Midbrain (tissue), 1 donor: ENCODE measurements at regions not wholly inside any gene's neighbourhood (a gene's known extent, or its start where the extent isn't known, plus 50 kb on each side); places are given as distances from the start of the nearest gene placed in this dataset.

Source experiments
- DNase-seq: peaks from one replicate; lab custom pipeline; 2025; lab: John Stamatoyannopoulos, UW

DNA sequence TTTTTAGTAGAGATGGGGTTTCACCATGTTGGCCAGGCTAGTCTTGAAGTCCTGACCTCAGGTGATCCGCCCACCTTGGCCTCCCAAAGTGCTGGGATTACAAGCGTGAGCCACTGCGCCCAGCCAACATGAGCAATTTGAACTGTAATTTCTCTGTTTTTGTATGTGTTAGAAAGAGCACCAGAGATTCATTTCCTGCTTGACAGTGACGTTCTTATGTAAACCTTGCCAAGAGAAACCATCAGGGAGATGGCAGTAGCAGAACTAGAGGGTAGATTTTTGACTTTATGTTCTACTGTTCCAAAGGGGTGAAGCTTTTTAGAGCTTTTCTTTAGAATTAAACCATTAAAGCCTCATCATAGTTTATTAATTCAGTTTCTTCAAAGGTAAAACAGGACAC, 148.1 kb upstream of the UMPS start:
- DNase-seq, result no peak

DNA sequence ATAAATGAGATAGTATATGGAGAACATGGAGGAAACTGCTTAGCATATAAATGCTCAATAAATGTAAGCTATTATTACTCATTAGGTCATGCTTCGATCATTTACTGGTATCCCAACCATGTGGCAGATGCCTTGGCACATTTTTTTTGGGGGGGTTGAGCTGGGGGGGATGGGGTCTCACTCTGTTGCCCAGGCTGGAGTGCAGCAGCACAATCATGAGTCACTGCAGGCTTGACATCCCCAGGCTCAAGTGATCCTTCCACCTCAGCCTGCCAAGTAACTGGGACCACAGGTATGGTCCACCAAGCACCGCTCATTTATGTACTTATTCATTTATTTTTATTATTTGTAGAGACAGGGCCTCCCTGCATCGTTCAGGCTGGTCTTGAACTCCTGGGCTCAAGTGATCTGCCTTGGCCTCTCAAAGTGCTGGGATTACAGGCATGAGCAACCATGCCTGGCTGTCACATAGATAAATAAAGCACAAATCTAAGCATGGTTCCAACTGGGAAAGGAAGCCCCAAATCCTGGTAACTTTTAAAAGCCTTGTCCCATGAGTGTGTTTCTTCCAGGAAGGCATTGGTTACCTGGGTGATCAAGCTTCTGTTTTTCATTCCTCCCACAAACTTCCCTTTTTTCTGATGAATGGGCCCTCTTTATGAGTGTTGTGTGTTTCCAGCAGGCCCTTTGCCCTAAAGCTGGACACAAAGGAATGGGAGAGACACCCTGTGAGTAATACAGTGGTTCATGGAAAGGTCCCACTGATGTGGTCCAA, 147.4 kb upstream of the UMPS start:
- DNase-seq, result peak; percentile 33

DNA sequence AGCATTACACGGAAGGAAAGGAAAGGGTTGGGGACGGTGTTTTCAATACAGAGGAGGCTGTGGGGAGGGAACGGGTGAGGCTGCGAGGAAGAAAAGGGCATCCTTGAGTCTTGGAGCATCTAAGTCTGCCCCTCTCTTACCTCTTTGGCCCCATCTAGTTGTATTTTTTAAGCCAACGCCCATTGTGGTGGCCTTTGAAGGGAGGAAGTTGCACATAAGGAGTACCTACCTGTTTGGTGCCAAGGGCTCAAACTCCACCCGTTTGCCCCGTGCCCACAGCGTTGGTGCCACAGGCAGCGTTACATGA, 146.1 kb upstream of the UMPS start:
- no peak for DNase-seq

DNA sequence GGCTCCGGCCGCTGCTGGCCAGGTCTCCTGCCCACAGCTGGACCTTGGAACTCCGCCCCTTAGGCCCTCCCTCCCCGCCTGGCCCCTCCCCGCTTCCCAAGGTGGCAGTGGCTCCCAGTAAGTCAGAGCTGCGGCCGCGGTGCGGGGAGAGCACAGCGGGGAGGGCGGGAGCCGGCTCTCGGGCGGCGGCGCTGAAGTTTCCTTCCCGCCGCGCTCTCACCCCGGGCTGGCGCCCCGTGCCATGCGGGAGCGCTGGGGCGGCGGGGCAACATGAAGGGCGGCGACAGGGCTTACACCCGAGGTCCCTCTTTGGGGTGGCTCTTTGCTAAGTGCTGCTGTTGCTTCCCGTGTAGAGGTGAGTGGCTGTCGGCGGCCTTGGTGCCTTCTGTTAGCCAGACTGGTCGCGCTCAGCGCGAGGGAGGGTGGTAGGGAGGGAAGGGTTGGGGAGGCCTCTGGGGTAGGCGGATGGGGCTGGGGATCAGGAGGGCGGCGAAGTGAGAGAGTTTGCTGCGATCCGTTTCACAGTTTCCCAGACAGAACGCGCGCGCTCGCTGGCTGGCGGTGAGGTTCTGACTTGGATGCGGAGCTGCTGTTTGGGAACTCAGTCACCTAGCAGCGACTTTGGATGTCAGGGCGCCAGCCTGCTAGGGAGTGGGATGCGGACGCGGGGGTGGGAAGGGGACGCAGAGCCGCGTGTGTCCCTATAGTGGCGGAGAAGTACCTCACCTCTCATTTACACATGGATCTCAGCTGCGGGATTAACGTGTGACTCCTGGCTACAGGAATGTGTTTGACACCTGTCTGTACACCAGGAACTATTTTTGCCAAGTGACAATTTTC, 145.5 kb upstream of the UMPS start:
- peak; percentile 60 for DNase-seq

DNA sequence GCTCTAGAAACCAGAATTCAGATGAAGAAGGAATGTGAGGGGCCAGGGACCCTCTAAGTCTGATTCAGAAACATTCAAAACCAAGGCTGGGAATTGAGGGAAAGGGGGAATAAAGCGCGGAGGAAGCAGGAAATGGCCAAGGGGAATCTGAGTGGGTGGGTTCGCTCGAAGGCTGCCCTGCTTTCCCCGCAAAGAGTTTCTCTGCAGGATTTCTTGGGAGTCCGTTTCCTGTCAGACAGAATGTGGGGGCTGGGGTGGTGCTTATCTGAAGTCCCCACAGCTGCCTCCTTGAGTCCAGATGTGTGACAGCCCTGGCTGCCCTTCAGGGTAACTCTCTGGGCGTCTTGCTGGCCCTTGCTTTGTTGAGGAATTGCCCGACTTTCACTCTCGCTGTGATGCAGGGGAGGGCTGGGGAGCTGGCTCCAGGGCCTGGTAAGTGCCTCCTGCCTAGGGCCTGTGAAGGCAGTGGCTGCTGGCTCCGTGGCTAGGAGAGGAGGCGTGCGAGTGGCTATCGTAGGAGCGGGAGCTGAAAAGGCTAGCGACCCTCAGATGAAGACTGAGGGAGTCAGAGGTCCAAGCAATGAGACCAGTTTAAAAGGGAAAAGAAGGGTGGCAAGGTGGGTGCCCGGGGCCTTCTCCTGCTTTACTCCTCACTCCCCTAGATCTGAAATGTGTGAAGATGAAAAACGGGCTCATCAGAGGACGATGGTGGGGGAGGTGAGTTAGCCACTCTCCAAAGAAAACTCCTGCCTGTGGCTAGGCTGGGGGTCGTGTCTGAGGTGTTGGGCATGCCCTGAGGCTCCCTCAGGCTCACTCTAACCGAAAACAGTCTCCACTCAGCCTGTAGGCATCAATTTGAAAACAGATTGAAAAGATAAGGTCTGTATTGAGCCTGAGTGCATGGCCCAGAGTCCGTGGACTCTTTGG, 143.9 kb upstream of the UMPS start:
- DNase-seq, result no peak

DNA sequence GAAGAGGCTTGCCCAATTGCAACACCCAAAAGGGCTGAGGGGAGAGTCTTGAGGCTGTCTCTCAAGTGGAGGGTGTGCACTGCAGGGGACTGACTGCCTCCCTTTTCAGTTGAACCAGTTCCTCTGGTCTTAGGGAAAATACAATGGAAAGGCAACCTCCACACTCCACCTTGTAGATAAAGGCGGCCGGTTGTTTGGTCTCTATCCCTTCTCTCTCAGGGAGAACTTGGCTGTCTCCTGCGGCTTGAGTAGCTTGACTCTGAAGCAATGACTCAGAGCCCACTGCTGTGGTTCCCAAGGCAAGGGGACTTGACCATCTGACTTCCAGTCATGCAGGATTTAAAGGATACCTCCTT, 143.2 kb upstream of the UMPS start:
- DNase-seq, result no peak

DNA sequence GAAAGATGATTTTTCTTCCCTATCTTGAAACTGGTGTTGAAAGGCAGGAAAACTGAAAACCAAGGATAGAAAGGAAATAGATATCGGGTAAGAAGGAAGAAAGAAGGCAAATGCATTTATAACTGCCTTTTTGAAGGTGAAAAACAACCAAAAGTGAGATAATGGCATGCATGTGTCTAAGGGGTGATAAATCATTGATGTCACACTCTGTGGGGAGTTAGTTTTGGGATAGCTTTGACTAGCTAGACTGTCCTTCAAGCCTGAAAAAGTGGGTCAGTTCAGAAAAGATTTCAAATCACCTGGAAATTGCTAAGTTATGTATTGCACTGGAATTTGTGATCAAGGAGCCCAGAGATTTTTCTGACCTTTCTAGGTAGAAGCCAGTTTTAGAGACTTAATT, 142.2 kb upstream of the UMPS start:
- DNase-seq, result no peak

DNA sequence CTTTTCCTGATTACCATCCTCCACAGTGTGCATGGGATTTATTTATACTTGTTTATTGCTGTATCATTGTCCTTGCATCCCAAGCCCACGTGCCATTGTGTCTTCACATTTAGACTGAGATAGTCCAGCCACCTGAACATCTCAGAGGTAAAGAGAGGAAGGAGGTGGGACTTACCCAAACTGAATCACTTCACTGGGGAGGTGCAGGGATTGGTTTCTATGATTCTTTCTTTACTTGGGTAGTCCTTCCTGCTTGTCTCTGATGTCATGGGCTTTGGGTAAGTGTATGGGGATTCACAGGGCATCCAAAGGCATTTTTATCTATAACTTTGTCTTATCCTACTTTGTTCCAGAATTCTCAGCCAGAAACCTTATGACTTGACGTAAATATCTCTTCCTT, 141.5 kb upstream of the UMPS start:
- DNase-seq, result no peak

DNA sequence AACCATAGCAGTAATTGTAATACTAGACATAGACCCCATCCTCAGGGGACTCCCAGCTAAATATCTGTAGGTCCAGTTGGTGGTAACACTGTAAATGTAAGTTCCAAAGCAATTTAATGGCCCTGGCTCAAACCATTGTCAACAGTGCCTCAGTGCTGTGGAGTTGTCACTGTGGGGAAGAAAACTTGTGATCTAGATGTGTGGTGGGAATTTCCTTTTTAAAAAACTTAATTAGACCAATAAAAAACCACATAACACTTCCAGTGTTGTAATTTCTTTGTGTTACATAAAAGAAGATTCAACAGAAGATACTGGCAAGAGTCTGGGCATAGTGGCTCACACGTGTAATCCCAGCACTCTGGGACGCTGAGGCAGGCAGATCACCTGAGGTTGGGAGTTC, 138.6 kb upstream of the UMPS start:
- DNase-seq, result no peak

DNA sequence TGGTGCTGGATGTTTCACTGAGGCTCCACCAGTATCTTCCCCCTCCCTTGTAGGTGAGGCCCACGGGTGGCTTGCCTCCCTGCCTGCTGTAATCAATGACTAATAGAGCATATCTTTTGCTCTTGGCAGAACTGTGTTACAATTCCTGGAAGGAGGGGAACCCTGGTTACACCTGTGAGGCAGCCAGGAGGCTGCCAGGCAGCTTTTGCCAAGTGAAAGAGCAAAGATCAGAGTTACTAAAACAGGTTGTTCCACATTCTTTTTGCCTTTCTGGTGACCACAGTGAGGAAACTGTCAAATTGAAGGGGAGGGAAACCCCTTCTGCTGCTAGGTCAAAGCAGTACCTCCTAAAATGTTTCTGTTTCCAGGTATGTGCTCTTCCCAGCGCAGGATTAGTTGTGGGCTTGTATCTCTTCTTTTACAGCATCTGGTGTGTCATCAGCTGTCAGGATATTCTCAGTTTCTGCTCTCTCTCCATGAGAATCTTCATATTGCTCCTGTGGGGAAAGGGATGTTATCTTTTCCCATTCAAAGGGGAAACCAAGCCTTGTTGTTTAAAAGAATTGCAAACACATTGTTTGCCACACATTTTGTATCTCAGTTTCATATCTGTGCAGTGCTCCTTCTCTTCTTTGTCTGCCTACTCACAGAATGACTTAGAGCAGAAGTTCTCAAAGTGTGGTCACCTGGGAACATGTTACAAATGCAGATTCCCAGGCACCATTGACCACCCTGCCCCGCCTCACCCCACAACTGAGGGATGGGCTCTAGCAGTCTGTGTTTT, 137.4 kb upstream of the UMPS start:
- no peak for DNase-seq

DNA sequence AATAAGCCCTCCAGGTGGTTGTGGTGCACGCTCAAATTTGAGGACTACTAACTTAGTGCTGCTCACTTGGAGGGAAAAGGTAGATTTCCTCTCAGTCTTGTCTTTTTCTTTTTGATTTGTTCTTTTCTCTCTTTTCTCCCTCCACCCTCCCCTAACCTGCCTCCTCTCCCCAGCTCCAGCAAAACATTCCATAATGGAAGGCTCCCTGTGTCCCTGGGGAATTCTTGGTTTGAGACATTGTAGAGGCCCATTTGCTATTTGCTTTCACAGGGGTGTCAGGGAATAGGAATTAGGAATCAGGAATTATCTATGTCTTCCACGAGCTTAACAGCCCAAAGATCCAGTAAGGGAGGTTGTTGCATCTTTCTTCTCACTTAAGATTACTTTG, 136.8 kb upstream of the UMPS start:
- no peak for DNase-seq

DNA sequence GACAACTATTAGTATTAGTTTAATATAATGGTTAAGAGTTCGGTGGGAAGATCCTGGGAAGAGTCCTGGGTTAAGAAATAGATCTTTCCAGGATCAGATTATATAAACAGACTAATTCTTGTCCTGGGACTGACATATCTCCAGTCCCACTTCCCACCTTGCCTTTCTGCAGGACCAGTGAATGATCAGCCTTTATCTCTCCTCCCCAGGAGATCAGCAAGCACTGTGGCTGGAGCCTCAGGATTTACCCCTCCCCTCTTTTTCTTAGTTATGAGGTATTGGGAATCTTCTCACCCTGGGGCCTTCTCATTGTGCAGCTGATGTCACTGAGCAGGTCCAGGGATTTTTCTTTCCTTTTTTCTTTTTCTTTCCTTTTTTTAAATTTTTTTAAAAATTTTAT, 135.7 kb upstream of the UMPS start:
- DNase-seq, result no peak

DNA sequence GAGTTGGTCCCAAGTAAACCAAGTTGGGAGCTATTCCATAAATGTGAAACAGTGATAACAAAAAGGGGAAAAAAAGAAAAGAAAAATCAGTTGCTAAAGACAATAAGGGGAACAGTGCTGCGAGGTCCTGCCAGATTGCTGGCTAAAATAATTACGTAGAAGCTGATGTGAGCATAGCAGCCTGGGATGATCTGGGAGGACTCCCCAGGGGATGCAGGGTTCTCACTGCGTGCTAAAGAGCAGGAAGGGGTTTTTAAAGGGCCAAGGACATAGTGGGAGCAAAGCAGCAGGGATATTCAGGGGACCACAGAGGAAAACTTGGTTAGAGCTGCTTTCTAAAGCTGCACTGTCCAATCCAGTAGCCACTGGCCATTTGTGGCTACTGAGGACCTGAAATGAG, 133.0 kb upstream of the UMPS start:
- no peak for DNase-seq

DNA sequence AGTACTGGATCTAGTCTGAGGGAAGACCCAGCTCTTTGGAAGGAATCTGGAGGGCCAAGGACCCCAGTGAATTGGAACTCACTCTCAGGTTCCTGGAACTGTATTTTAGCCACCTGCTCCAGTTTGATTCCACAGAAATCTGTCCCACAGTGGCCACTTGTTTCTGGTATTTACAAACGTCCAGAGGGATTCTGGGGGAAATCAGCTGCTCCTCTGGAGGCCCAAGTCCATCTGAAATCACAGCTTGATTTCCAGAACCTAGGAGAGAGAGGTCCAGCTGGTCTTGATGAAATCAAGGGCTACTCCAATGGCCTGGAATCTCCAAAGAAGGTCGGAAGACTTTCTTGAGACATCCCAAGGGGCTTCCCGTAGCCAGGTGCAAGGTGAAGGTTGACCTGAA, 132.3 kb upstream of the UMPS start:
- no peak for DNase-seq

DNA sequence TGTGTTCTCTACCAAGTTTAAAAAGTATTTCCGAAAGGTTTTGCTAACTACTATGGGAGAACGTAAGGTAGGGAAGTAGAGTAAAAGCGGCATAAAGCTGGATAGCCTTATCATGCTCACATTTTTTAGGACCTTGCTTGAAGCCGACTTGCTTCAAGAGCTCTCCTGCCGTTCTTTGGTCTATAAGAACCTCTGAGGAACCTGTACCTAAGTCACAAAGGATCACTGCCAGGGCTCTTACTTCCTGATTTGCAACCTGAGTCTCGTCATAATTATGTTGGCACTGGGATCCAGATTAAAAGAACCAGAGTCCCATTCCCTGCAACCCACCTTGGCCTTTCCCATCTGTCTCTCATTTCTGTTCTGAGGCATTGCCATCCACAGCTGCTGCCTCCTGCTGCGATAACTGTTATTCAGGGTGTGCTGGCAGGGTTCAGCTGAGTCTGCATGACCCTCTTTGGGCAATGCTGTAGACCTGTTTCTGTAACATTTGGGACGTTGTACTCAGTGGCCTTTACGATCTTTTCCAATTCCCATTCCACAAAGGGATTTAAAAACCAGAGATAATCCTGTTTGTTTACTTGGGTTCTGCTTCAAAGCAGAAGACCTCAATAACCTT, 131.0 kb upstream of the UMPS start:
- no peak for DNase-seq

DNA sequence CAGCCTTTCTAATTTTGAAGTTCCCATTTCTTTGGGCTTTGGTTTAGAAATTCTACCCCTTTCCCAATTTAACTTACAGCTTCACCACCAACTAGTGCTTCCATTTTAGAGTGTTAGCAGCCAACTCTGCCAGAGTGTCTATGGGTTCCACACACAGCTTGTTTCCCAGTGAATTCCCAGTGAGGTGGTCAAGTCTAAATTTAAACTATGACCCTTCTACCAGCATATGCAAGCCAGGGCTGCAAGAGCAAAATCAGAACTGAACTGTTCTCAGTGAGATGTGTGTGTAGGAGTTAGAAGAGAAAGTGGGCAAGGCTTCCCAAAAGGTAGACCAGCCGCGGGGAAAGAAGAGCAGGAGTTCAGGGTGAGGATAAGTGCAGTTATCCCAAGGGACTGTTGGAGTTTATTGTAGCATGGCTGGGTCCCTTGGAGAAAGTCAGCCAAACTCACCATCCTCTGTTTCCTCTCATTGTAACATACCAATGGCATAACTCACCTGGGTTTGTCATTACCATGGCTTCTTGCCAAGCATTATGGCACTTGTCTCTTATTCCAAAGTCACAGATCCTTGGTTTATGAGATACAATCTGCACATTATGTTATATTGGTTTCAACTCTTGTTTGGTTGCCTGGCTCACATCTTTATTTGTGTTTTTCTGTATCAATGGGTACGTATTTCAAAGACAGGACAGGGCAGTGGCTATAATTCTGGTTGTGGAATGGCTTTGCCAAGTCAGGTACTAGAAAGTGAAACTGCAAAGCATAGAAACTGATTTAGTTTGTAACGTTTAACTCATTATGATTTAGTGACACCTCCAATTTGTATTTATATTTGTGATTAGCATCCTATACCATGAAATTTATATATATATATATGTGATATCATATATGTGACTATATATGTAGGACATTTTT, 130.2 kb upstream of the UMPS start:
- DNase-seq, result no peak

DNA sequence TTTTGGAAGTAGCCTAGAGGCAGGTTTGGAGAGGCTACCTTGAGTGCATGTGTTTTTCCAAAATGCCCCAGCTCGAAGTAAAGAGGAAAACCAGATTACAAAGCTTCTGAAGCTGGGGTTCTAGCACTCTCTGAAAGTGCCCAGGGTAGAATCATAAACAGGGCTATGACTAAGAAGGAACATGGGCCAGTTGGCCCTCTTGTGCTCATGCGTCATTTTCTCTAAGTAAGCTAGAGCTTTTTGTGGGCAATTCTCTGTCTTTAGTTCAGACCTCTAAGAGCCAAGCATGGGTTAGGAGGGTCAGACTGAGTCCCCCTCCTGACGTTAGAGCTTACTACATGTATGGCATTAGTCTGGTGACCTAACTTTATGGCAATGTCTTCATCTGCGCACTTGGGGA, 129.5 kb upstream of the UMPS start:
- DNase-seq, result peak; percentile 39

DNA sequence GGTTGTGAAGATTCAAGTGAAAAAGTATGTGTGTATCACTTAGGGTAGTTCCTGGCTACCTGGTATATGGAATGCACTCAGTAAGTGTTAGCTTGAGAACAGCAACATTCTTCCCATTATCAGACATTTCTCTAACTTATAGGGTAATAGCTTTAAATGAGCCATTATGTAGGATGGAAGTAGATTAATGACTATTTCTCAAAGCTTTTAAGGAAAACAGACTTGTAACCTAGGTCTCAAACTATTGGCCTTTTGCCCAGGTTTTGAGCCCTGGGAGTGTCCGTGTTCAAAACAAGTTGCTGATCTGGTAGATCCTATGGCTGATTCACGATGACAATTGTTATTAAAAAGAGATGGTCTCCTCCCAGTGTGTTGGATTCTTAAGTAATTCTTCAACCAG, 129.1 kb upstream of the UMPS start:
- DNase-seq, result no peak

DNA sequence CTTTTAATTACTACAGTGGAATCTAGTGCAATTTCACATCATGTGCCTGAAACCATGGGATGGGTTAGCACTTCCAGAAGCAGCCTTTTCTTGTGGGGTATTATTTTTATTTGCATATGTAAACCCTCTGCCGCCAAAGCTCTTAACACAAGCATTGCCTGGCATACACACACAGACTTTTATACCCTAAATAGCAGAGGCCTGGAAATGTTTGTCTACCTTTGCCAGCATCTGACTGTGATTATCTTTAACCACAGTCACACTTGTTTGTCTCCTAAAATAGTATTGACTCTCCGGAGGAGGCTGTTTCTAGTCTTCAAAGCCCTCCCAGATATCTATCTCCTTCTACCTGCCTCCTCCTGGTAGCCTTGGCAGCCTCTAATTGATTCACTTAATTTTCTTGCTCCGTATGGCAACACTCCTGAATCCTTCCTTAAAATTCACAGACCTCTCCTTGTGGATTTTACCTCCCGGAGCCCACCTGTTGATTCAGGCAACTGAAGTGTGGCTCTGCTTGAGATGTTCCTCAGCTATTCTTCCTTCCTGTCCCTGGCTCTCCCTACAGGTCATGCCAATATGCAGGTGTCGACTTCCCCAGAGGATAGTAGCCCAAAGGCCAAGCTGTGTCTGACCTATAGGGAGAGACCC, 127.1 kb upstream of the UMPS start:
- no peak for DNase-seq
